Uterus (tissue), 2 donors: ENCODE measurements at regions not wholly inside any gene's neighbourhood (a gene's known extent, or its start where the extent isn't known, plus 50 kb on each side); places are given as distances from the start of the nearest gene placed in this dataset.
"Not testable (repeated sequence)": the region's sequence is repeated elsewhere in the genome, so short reads cannot be mapped to it uniquely, and the experiment has no call there.

Source experiments
- POLR2A ChIP-seq, 2 donors: fragments of 450-650 bp; IDR thresholded peaks; one replicate each; pipeline ENCODE4 v1.6.1; 2016; ENCODE audit warnings: antibody characterized with exemption in 2 of 2, mild to moderate bottlenecking in 1 of 2, moderate library complexity in 1 of 2
- TF ChIP-seq, protein P1 (sequence below), 4 experiments: fragments of 200-600 bp in 2 of 4; fragments of 450-650 bp in 2 of 4; sonication (generic) in 2 of 4; IDR thresholded peaks; one replicate each; pipeline ENCODE4 v1.5.1; 2016 to 2019; ENCODE audit warnings: antibody characterized with exemption in 4 of 4, mild to moderate bottlenecking in 2 of 4, moderate library complexity in 1 of 4

DNA sequence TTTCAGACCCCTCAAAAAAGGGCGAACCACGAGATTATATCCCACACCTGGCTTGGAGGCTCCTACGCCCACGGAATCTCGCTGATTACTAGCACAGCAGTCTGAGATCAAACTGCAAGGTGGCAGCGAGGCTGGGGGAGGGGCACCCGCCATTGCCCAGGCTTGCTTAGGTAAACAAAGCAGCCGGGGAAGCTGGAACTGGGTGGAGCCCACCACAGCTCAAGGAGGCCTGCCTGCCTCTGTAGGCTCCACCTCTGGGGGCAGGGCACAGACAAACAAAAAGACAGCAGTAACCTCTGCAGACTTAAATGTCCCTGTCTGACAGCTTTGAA lies 1136.6 kb downstream of the FSCB start:
- TF ChIP-seq, protein P1, sequence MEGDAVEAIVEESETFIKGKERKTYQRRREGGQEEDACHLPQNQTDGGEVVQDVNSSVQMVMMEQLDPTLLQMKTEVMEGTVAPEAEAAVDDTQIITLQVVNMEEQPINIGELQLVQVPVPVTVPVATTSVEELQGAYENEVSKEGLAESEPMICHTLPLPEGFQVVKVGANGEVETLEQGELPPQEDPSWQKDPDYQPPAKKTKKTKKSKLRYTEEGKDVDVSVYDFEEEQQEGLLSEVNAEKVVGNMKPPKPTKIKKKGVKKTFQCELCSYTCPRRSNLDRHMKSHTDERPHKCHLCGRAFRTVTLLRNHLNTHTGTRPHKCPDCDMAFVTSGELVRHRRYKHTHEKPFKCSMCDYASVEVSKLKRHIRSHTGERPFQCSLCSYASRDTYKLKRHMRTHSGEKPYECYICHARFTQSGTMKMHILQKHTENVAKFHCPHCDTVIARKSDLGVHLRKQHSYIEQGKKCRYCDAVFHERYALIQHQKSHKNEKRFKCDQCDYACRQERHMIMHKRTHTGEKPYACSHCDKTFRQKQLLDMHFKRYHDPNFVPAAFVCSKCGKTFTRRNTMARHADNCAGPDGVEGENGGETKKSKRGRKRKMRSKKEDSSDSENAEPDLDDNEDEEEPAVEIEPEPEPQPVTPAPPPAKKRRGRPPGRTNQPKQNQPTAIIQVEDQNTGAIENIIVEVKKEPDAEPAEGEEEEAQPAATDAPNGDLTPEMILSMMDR (IDR thresholded peaks at IDR 0.05) = not testable (repeated sequence)
- TF ChIP-seq POLR2A (IDR thresholded peaks at IDR 0.05) = not testable (repeated sequence)
